ENCODE measurements at regions not wholly inside any gene's neighbourhood (a gene's known extent, or its start where the extent isn't known, plus 50 kb on each side); places are given as distances from the start of the nearest gene placed in this dataset.

DNA sequence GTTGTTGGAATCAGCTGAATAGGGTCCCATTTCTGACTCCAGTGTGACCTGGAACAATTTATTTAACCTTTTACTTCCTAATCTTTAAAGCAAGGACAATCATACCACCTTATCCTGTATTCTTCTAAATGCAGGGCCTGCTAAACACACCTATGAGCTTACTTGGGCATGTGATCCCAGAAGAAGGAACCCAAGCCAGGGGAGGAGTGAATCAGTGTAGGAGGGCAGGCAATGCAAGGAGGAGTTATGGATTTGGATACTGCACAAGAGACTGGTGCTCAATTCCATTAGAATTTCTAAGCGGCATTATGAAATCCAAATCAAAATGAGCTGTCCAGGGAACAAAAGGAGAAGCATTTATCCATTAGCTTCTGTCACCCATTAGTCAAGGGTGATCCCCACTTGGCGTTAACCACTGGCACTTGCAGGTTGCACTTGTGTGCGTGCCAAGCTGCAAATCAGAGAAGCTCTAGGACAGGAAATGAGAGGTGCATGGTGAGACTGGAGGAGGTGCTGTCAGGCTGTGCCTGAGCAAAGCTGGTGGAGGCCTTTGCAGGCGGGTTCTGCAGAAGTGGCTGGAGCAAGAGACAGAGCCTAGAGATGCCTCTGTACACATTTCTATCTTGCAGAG, 297.2 kb upstream of the PLXNA2 start:
- no peak for DNase-seq (ENCODE audit: low read depth)

DNA sequence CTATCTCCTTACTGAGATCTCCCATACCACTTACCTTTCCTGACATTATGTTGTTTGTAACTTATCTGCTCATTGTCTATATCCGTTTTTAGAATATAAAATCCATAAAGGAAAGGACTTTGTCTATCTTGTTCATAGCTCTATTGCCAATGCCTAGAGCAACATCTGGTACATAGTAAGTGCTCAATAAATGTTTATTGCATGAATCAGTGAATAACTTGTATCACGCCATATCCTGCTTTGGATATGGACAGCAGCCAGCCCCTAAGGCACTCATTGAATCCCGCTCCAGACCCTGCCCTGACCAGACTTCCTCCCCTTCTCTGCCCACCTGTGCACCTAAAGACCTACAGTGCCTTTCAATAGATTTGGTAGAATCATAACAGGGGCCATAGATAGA, 298.1 kb upstream of the PLXNA2 start:
- no peak for DNase-seq (ENCODE audit: low read depth)

DNA sequence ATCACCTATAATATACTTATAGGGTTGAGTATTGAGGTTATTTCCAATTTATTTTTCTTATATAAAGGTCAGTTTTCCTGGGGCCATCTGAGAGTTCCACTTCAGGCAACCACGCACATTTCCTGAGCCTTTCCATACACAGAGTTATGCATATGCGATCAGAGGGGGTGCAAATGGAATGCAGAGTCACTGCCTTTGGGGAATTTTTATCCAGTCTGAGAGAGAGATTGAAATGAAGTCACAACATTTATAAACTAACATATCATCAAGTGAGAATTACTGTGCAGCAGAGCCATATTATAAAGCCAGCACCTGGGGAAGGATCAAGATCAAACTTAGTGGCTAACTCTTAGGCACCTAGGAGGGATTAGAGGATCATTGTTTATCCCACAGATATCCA, 299.9 kb upstream of the PLXNA2 start:
- no peak for DNase-seq (ENCODE audit: low read depth)

DNA sequence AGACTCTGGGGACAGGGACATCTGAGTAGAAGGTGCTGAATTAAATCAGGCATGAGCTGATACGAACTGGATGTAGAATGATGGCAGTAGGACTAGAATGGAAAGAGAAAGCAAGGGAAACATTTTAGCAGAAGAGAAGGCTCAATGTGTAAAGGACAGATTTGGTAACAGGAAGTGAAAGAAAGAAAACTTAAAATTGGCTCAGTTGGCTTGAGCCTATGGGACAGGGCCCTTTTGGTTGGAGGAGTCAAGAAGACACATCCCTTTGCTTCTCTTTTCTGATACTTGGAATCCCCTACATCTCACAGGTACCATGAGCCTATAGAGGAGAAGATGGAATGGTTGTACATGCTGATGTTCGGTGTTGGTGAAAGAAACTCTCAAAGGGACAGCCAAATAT, 300.6 kb upstream of the PLXNA2 start:
- no peak for DNase-seq (ENCODE audit: low read depth)

DNA sequence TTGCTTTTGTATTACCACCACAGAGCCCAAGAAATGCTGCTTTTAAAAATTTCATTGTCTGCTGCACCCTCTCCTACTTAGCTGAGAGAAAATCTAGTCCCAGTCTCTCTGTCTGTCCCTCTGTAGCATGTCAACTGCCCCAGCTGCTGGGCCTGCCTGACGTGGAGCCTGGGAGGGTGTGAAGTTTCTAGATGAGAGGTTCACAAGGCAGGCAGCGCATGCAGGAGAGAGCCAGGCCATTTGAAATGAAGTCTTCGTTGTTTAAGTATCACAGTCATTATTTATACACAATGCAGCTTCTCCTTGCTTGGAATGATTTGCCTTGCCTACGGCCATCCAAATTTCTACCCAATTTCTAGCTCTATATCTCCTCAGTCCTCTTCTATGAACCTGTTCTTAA, 306.8 kb upstream of the PLXNA2 start:
- DNase-seq (ENCODE audit: low read depth): no peak

DNA sequence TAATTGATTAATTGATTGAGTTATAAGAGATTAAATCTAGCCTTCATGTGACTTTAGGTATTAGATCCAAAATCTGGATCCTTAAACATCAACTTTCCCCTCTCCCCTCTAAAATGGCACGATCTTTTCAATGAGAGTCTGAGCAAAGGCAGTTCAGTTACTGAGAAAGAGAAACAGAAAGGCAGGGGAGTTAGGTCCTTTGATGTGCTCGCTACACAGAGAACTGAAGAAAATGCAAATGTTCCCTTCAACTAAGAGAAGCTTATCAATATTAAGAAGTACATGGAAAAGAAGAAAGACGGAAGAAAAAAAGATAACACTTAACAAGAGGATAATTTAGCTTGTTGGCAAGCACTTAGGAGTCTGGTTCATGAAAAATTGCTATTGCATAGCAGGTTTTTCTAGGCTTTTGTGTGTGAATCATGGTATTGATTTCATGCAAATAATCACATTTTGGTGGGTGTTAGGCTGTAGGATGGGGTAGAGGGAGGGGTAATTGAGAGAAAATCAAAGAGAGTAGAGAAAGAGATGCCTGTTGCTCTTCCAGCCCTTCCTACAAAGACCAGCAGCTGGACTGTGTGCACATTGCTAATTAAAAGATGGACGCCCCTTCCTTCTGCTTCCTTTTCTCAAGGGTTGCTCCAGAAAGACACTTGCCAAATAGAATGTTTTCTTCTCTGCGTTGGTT, 307.6 kb upstream of the PLXNA2 start:
- DNase-seq (ENCODE audit: low read depth): no peak

DNA sequence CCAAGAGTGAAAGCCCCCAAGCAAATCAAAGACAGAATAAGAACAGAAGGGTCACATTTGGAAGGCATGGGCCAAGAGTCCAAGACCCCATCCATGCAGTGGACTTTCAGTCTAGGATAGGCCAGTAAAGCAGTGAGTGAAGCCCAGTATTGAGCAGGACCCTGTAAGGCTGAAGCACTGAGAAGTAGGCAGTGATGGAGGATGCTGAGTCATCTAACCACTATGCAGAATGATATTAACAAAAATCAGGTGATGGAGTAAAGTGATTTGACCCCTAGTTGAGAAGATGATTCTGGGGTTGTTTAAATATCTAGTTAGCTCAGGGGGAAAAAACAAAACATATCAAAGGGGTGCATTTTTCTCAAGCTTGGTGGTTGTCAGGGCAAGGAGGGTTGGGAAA, 308.7 kb upstream of the PLXNA2 start:
- DNase-seq (ENCODE audit: low read depth): no peak

DNA sequence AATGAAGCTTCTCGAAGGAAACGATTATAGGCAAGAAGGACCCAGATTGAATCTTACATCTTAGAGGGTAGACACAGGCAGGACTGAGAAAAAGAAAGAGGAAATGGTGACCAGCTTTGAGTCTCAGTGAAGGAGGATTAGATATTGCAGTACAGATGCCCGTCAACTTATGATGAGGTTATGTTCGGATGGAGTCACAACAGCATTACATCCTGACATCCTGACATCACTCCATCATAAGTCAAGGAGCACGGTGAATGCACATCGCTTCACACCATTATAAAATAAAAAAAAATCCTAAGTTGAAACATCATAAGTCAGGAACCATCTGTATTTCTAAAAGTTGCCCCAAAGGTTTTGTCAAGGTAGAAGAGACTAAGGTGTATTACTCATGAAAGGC, 312.3 kb upstream of the PLXNA2 start:
- no peak for DNase-seq (ENCODE audit: low read depth)

DNA sequence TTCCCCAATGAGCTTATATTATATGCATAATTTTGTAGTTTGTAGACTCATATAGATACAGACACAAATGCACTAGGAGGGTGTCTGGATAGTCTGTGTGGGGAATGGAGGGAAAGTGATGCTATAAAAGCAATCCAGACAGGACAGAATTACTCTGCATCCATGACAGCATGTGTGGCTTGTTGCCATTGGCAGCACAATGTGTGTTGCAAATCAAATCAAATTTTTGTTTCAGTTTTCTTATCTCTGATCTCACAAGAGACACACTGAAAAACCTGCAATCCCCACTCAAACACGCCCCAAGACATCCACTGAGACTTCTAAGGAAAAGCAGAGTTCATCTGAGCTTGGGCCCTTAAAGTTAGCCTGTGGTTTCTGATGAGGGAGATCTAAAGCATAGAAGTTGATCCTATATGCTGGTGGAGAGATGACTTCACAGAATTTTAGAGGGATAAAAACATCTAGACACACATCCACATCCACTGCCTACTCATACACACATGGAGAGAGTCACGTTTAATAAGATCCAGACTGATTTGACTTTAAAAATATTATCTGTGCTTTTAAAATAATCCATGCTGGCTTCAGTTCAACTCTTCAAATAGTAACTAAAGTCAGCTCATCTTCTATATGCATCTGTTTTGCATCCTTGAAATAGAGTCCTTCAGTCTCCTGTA, 313.0 kb upstream of the PLXNA2 start:
- no peak for DNase-seq (ENCODE audit: low read depth)

DNA sequence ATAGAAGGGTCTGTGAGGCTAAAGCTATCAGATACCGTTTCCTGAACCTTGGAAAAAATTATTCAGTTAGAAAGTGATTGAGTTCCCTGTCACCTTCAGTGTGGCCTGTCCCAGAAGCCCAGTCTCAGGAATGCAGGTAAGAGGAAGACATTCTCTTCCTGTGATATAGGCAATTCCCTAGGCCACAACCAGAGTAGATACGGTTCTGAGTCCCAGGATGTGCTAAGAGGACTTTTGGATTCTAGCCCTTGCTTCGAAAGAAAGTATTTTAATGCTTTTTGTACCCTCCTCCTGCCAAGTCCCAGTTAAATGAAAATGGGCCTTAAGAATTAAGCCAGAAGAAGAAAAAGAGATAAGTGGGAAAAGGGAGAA, 313.5 kb upstream of the PLXNA2 start:
- no peak for DNase-seq (ENCODE audit: low read depth)

DNA sequence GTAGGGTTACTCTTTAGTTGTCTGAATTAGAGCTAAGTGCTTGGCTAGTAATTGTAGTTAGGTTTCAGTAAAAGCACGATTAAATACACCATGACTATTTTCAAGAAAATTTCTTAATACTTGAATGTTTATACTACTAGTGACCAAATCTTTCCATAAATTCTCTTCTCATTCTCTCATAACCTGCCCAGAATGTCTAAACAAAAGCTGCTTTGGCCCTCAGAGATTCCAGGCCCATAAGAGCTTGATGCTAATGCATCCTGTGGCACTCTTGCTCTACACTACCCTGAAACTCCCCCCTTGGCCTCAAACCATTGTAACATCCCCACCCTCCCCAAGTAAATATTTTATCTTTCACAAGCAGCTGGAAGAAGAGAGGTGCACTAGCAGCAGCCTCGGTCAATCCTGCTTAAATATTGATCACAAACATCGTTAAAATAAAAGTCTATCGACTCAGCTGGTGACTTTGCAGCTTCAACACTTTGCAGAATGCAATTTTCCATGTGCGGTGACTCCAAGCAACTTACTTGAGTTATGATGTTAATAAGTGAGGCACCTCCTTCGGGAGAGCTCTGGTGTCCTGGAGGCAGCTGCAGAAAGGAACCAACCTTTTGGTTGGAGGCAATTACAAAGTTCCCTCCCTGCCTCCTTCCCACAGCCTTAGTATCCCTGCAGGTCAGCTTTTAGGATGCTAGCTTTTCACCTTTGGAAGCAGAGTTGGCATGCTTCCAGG, 315.6 kb upstream of the PLXNA2 start:
- DNase-seq (ENCODE audit: low read depth): no peak

DNA sequence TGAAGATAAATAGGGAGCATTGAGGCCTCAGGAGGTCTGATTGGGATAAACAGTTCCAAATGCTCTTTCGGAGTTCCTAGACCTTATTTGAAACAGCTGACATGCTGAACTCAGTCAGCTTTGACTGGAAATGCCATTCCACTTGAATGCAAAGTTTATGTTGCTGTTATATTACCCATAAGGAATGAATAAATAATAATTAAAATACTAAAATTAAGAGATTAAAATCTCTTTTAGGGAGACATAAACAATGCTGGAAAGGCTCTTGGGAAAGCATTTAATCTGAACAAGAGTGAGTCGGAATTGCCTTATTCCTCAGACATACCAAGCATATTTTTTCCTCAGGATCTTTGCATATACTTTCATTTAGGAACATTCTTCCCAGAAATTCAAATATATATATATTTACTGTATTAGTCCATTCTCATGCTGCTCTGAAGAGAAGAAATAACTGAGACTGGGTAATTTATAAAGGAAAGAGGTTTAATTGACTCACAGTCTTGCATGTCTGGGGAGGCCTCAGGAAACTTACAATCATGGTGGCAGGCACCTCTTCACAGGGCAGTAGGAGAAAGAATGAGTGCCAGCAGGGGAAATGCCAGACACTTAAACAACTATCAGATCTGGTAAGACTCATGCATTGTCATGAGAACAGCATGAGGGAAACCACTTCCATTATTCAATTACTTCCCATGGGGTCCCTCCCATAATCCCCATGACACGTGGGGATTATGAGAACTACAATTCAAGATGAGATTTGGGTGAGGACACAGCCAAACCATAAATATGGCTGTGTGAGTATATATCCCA, 318.2 kb upstream of the PLXNA2 start:
- DNase-seq (ENCODE audit: low read depth): no peak

DNA sequence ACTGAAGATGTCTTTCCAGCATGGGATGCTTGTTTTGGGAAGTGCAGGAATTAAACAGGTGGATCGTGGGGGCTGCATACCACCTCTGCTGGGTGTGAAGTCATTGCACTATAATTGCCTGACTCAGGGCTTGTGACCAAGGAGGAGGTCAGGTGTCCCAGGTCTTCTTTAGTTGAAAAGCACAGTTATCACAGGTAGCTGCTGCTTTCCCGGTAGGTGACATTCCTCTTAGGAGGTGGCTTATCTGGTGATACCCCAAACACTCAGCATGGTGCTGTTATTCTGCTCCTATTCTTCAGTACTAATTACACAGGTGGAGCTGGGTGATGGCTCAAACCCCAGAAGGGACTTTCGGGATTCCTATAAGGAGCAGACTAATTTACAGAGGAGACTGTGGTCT, 320.3 kb upstream of the PLXNA2 start:
- DNase-seq (ENCODE audit: low read depth): no peak

DNA sequence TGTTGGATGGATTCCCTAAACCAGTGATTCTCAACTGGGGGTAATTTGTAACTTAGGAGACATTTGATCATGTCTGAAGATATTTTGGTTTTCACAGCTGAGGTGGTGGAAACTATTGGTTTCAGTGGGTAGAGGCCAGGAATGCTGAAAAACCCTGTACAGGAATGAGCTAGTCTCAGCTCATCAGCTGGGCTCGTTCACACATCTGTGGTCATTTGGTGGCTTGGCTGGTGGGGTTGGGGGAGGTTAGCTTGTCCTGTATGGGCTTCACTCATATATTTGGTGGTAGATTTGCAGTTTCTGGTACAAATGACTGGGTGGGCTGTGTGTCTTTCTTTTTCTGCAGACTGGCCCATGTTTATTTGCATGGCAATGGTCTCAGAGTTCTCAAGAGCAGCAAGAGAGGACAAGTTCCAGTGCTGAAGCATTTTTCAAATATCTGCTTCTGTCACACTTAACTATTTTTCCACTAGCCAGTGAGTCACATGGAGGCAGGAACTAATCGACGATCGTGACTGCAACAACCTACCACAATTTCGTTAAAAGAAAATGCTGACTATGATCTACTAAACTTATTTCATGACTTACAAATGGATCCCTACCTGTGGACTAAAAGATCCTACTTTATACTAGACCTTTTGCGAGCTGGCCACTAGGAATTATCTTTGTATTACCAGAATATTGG, 321.7 kb upstream of the PLXNA2 start:
- DNase-seq (ENCODE audit: low read depth): no peak

DNA sequence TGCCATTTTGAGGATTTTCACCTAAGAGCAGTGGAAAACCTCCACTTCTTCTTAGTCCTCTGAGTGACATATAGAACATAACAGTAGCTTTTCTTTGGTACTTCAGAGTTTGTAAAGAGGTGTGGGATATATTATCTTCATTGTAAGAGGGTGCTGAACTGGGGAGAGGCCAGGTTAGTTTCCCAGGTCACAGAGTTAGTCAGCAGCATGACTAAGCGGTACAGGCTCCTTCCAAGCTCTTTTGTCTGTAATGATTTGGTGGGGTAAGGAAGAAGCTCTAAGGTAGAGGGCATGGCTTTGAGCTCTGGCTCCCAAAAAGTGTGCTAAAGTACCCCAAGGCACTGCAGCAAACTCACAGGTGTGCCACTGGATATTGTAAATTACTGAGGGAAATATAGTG, 325.0 kb upstream of the PLXNA2 start:
- DNase-seq (ENCODE audit: low read depth): no peak

DNA sequence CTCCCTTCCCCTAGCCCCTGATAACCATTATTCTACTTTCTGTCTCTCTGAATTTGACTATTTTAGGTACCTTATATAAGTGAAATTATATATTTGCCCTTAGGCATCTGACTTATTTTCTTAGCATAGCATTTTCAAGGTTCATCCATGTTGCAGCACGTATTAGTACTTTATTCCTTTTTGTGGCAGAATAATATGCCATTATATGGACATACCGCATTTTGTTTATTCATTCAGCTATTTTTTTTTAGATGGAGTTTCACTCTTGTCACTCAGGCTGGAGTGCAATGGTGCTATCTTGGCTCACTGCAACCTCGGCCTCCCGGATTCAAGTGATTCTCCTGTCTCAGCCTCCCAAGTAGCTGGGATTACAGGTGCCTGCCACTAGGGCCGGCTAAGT, 326.2 kb upstream of the PLXNA2 start:
- DNase-seq (ENCODE audit: low read depth): no peak

DNA sequence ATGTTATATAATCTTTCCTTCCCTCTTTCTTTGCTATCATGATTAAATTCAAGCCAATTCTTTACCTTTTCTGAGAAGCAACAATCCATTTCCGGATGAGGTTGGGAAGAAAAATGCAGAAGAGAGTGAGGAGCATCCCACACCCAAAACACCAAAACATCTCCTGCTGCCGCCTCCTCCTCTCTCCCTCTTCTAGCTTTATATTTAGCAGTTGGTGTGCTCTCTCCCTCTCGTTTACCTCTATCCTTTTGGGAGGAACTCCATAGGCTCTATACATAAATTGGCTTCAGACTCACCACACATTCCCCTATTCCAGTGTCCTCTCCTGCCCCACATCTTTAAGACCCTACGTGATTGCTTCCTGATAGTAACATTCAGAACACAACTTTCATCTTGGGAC, 332.2 kb upstream of the PLXNA2 start:
- DNase-seq (ENCODE audit: low read depth): no peak

DNA sequence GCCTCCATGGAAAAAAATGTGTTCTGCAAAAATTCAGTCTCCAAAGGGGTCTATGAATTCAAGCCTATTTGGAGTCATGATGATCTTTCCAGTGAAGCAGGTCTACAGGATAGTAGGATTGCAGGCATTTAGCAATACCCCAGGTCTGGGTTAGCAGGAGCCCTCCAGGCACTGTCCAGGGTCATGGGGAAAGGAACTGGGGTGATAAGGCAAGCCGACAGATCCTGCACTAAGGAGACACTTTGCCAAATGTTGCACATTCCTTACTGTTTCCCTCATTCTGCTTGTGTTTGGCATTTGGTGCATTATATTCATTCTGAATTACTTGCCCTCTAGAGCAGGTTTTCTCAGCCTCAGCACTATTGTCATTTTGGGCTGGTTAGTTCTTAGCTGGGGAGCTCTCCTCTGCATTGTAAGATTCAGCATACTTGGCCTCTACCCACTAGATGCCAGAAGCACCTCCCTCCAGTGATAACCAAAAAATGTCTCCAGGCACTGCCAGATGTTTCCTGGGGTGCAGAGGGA, 333.3 kb upstream of the PLXNA2 start:
- no peak for DNase-seq (ENCODE audit: low read depth)

DNA sequence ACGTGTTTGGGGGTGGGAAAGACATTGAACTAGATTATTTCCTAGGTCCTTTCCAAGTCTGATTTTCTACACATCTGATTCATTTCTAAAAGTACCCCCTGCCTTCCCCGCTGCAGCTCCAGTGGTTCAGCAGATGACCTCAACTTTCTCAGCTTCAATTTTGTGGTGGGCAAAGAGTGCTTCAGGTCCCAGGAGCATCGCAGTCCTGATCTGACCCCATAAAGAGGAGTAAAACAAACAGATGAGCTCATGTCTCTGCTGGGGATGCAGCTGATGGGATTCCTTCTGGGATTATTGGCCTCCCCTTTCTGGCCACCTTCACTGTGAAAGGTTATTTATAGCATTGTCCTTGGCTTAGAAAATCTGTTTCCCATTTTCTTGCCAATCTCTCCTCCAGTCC, 337.0 kb upstream of the PLXNA2 start:
- DNase-seq (ENCODE audit: low read depth): no peak

DNA sequence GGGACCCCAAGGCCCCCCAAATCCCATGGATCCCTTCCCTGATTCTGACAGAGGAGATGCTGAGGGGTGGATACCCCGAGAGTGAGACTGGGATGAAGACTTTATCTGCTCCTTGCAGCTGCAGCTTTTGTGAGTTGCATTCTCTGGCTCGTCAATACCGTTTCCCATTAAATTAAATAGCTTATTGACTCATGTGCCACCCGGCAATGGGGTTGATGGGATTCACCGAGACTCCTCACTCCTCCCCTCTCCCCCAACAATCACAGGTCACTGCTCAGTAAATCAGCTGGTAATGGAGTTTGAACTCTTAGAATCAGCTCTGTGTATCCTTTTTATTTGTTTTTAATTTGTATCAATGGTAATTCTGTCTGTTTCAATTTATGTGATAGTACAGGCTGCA, 337.5 kb upstream of the PLXNA2 start:
- no peak for DNase-seq (ENCODE audit: low read depth)

DNA sequence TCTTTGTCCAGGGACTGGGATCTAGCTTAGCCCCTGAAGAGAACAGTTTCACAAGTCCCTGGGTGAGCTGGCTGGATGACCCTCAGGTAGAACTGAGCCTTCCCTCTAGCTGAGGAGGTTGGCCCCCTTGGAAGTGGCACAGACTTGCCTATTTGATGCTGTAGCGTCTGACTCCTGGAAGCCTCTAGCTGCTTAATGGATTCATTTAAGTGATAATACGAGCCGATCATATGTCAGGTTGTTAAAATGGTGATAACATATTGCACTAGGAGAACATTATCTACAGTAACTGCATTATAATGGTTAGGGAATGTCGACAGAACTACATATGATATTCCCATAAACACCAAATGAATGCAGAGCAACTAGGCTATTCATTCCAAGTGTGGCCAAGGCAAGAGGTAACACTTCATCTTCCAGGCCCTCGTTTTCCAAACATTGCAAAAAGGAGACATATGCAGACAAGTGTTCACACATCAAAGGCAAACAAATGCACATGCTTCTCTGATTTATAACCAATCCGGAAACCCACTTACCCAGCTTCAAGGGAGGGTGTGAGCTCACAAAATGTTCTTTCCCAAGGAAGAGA, 340.1 kb upstream of the PLXNA2 start:
- no peak for DNase-seq (ENCODE audit: low read depth)

Measured in stimulated activated CD8-positive, alpha-beta memory T cell treated with anti-CD3 and anti-CD28 coated beads, Interleukin-15, amount 100 ng/mL, for 1 hour (primary cell).